ENCODE measurements at regions not wholly inside any gene's neighbourhood (a gene's known extent, or its start where the extent isn't known, plus 50 kb on each side); places are given as distances from the start of the nearest gene placed in this dataset.

DNA sequence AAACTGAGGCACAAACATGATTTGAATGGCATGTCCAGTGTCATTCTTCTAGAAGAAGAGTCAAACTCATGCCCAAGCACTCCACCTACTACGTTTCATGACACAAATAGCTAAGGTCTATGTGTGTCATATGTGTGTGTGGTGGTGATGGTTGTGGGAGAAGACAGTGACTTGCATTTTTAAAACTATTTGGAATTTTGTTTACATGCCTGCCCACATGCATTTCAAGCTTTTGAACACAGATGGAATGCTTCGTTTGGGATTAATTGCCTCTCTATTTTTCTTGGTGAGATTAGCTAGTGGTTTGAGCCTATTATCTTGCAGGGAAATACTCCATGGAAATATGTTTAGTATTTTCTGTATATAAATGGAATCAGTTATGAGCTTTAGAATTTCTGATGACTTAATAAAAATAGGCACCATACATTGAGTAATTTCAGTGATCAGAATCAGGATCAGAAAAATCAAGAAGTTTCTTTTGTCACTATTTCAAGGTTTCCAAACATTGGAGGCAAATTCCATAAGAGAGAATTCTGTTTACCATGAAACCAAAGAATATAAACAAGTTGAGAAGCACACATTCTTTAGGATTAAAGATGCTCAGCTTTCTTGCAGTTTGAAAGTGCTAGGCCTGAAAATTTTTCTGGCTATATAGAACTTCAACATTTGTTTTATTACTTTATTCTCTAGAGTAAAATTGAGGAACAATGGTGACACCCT, 260.3 kb upstream of the SEMA6A start:
- CTCF ChIA-PET: interaction anchor here (0.5 to 0.7 kb wide), 4 partner anchors 42 to 375 kb away, joined by 3 to 4 read pairs (median 4); no protein-coding TSS in a partner anchor
- Mint-ChIP-seq H3K27me3 (ENCODE audit: insufficient read depth, unreplicated experiment) (no peaks in the 10 kb centered on the region), H3K4me1 (ENCODE audit: insufficient read depth, unreplicated experiment) (no peaks in the 10 kb centered on the region), H3K36me3 (ENCODE audit: insufficient read depth, unreplicated experiment) (no peaks in the 10 kb centered on the region), H3K27ac (ENCODE audit: low read depth, unreplicated experiment) (no peak overlapping the region), H3K4me3 (ENCODE audit: unreplicated experiment) (no peak overlapping the region), H3K9me3 (ENCODE audit: unreplicated experiment) (no peaks in the 10 kb centered on the region)
- no TSS peak for BruUV-seq (replicated peaks)
- TF ChIP-seq CTCF (IDR thresholded peaks at IDR 0.05; ENCODE audit: unreplicated experiment): no peak
- no peak for DNase-seq (ENCODE audit: unreplicated experiment)
- POLR2A ChIA-PET: interaction anchor here (0.6 to 0.7 kb wide), 2 partner anchors 80 to 371 kb away, joined by 3 read pairs; no protein-coding TSS in a partner anchor
- intact Hi-C loops (cut with micrococcal nuclease): no loop called here

DNA sequence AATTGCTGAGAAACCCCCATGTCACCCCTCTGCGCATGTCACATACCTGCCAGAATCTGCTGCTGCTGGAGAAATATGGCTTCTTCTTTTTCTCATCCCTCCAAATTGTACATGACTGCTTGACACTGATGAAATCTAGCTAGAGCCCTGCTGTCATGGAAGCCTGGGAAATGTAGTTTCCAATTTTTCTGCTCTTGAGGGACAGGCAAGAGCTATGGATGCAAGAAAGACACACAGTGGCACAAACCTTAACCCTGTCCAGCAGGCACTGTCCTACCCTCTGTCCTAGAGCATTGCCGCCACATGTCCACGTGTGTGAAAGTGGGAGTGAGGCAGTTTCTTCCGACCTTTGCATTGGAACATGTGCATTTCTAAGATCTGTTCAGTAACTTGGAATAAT, 255.5 kb upstream of the SEMA6A start:
- no peak overlapping the region for H3K27ac Mint-ChIP-seq (ENCODE audit: low read depth, unreplicated experiment)
- ChIA-PET POLR2A (no interaction called here), CTCF (interaction anchor here (0.6 kb wide), 1 partner anchor 420 kb away, joined by 5 read pairs; no protein-coding TSS in a partner anchor)
- no peaks in the 10 kb centered on the region for H3K9me3 Mint-ChIP-seq (ENCODE audit: unreplicated experiment)
- H3K36me3 Mint-ChIP-seq (ENCODE audit: insufficient read depth, unreplicated experiment): no peaks in the 10 kb centered on the region
- H3K4me3 Mint-ChIP-seq (ENCODE audit: unreplicated experiment): no peak overlapping the region
- DNase-seq (ENCODE audit: unreplicated experiment): no peak
- no peaks in the 10 kb centered on the region for H3K4me1 Mint-ChIP-seq (ENCODE audit: insufficient read depth, unreplicated experiment)
- intact Hi-C loops (cut with micrococcal nuclease): no loop called here
- no peaks in the 10 kb centered on the region for H3K27me3 Mint-ChIP-seq (ENCODE audit: insufficient read depth, unreplicated experiment)
- no peak for TF ChIP-seq CTCF (IDR thresholded peaks at IDR 0.05; ENCODE audit: unreplicated experiment)
- BruUV-seq (replicated peaks): no TSS peak

DNA sequence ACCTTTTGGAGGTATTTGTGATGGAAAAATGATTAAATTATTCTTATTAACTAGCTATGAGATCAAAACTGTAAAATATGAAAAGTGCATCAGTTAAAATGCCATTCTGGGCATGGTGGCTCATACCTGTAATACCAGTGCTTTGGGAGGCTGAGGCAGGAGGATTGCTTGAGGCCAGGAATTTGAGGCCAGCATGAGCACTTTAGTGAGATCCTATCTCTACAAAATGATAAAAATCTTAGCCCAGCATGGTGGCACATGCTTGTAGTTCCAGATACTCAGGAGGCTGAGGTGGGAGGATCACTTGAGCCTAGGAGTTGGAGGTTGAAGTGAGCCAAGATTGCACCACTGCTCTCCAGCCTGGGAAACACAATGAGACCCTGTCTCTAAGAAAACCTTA, 252.5 kb upstream of the SEMA6A start:
- no peaks in the 10 kb centered on the region for H3K9me3 Mint-ChIP-seq (ENCODE audit: unreplicated experiment)
- DNase-seq (ENCODE audit: unreplicated experiment): no peak
- ChIA-PET POLR2A (no interaction called here), CTCF (no interaction called here)
- TF ChIP-seq CTCF (IDR thresholded peaks at IDR 0.05; ENCODE audit: unreplicated experiment): no peak
- no peak overlapping the region for H3K4me3 Mint-ChIP-seq (ENCODE audit: unreplicated experiment)
- no TSS peak for BruUV-seq (replicated peaks)
- no peaks in the 10 kb centered on the region for H3K4me1 Mint-ChIP-seq (ENCODE audit: insufficient read depth, unreplicated experiment)
- H3K27ac Mint-ChIP-seq (ENCODE audit: low read depth, unreplicated experiment): no peak overlapping the region
- intact Hi-C loops (cut with micrococcal nuclease): no loop called here
- H3K36me3 Mint-ChIP-seq (ENCODE audit: insufficient read depth, unreplicated experiment): no peaks in the 10 kb centered on the region
- H3K27me3 Mint-ChIP-seq (ENCODE audit: insufficient read depth, unreplicated experiment): no peaks in the 10 kb centered on the region

DNA sequence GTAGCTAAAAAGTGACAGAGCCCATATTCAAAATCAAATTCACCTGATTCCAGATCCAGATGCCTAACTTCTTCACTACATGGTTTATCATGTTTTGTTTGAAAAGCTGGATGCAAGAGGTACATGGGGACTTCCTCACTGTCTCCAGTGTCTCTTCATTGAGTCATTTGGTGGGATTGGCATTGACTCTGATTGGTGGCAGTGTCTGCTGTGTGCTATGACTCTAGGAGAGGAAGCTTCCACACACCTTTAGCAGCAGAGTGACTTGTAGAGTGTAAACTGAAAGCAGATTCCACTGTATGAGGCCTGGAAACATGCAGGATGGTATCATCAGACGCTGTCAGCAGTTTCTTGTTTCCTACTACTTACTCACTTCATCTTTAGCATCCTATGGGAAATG, 250.9 kb upstream of the SEMA6A start:
- Mint-ChIP-seq H3K4me3 (ENCODE audit: unreplicated experiment) (no peak overlapping the region), H3K9me3 (ENCODE audit: unreplicated experiment) (no peaks in the 10 kb centered on the region), H3K4me1 (ENCODE audit: insufficient read depth, unreplicated experiment) (no peaks in the 10 kb centered on the region), H3K36me3 (ENCODE audit: insufficient read depth, unreplicated experiment) (no peaks in the 10 kb centered on the region), H3K27ac (ENCODE audit: low read depth, unreplicated experiment) (no peak overlapping the region), H3K27me3 (ENCODE audit: insufficient read depth, unreplicated experiment) (no peaks in the 10 kb centered on the region)
- intact Hi-C loops (cut with micrococcal nuclease): no loop called here
- TF ChIP-seq CTCF (IDR thresholded peaks at IDR 0.05; ENCODE audit: unreplicated experiment): no peak
- ChIA-PET POLR2A (no interaction called here), CTCF (interaction anchor here (1.0 kb wide), 1 partner anchor 24 kb away, joined by 3 read pairs; no protein-coding TSS in a partner anchor)
- BruUV-seq (replicated peaks): no TSS peak
- no peak for DNase-seq (ENCODE audit: unreplicated experiment)
